Right lobe of liver (tissue), 6 donors: ENCODE measurements at regions not wholly inside any gene's neighbourhood (a gene's known extent, or its start where the extent isn't known, plus 50 kb on each side); places are given as distances from the start of the nearest gene placed in this dataset.

Experiments
- ATAC-seq, 4 donors: fragments of 200-7000 bp; cut with Tn5 transposase; one replicate each; pipeline ENCODE4 v1.9.1; 2020; ENCODE audit warnings: mild to moderate bottlenecking in 4 of 4, moderate library complexity in 4 of 4
- DNase-seq, 3 donors: peaks; one replicate each; pipeline ENCODE4 v3.0.0-alpha.2; 2020
- H3K27ac ChIP-seq, 3 donors: fragments of 200-600 bp; one replicate each; pipeline ENCODE4 v1.8.0; 2022
- H3K27me3 ChIP-seq, 2 donors: fragments of 200-600 bp; one replicate each; pipeline ENCODE4 v1.8.0; 2022
- H3K36me3 ChIP-seq, 4 donors: fragments of 200-600 bp; sonication (generic) in 1 of 4; one replicate each; pipeline versions ENCODE4 v1.5.1 to v1.8.0; 2017 to 2022; ENCODE audit warnings: control low read depth in 1 of 4
- H3K4me1 ChIP-seq, 4 donors: fragments of 200-600 bp; sonication (generic) in 1 of 4; one replicate each; pipeline versions ENCODE4 v1.5.1 to v1.8.0; 2017 to 2022; ENCODE audit warnings: control low read depth in 1 of 4
- H3K4me3 ChIP-seq, 3 donors: fragments of 200-600 bp; one replicate each; pipeline ENCODE4 v1.8.0; 2022
- H3K9me3 ChIP-seq, 4 donors: fragments of 200-600 bp; sonication (generic) in 1 of 4; one replicate each; pipeline versions ENCODE4 v1.5.1 to v1.8.0; 2017 to 2022; ENCODE audit warnings: control low read depth in 1 of 4
- POLR2A ChIP-seq: fragments of 450-650 bp; IDR thresholded peaks from one replicate; pipeline ENCODE4 v1.6.1; 2017; ENCODE audit warnings: antibody characterized with exemption, mild to moderate bottlenecking
- WGBS: methylation state at CpG from one replicate; pipeline ENCODE4 v1.1.6; 2018; ENCODE audit warnings: low coverage, low lambda C conversion rate; ENCODE audit not compliant: insufficient coverage; ENCODE audit errors: missing lambda C conversion rate; 5-methylcytosine and 5-hydroxymethylcytosine counted together
- intact Hi-C, 2 donors: fragments of 100-400 bp; cut with DNase I; formaldehyde crosslinking; loops; one replicate each; pipeline versions ENCODE4 v1.11.2 to v1.14.1; 2022
- TF ChIP-seq, protein P1 (sequence below), 4 donors: fragments of 200-600 bp in 3 of 4; fragments of 450-650 bp in 1 of 4; IDR thresholded peaks; one replicate each; pipeline versions ENCODE4 v1.5.1 to v1.8.0; 2016 to 2022; ENCODE audit warnings: antibody characterized with exemption in 4 of 4, mild to moderate bottlenecking in 2 of 4
- donor health status: DM: no; HTN: yes; CAD: no.
- donor health status: DM: no; HTN: no; CAD: no.
- donor health status: DM: no; HTN: no; CAD: no.
- donor health status: DM: no; HTN: yes; CAD: no.
- donor health status: DM: no; HTN: yes; CAD: no.

DNA sequence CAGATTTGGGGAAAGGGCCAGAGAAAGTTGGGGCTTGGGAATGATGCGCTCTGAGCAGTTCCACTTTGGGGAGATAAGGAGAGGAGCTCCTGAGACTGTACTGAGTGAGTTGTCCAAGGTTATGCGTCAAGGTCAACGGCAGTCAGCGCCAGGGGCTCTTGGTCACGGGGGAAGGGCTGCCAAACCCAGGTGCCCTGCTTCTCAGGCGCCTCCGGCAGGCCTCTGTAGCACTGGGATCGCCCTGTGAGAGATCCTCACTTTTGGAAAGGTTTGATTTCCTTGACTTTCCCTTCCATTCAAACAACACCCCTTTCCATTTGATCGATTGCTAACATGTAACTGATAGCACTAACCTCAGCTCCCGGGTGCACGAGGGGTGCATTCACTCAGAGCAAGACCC is 136.5 kb upstream of the SOX11 start:
- no peak overlapping the region for H3K27ac ChIP-seq
- WGBS = 48% methylated on average over 9 of the region's 11 CpGs
- no peaks in the 10 kb centered on the region for H3K9me3 ChIP-seq
- intact Hi-C loops = no loop called here
- no peaks in the 10 kb centered on the region for H3K36me3 ChIP-seq
- no peak for TF ChIP-seq POLR2A
- TF ChIP-seq, protein P1, sequence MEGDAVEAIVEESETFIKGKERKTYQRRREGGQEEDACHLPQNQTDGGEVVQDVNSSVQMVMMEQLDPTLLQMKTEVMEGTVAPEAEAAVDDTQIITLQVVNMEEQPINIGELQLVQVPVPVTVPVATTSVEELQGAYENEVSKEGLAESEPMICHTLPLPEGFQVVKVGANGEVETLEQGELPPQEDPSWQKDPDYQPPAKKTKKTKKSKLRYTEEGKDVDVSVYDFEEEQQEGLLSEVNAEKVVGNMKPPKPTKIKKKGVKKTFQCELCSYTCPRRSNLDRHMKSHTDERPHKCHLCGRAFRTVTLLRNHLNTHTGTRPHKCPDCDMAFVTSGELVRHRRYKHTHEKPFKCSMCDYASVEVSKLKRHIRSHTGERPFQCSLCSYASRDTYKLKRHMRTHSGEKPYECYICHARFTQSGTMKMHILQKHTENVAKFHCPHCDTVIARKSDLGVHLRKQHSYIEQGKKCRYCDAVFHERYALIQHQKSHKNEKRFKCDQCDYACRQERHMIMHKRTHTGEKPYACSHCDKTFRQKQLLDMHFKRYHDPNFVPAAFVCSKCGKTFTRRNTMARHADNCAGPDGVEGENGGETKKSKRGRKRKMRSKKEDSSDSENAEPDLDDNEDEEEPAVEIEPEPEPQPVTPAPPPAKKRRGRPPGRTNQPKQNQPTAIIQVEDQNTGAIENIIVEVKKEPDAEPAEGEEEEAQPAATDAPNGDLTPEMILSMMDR (IDR thresholded peaks at IDR 0.05) = no peak
- no peaks in the 10 kb centered on the region for H3K4me1 ChIP-seq
- no peak for ATAC-seq
- H3K4me3 ChIP-seq = no peak overlapping the region
- no peak for DNase-seq
- H3K27me3 ChIP-seq = no peaks in the 10 kb centered on the region

GRCh38 chr2:5561006-5561405 is 131.2 kb upstream of the SOX11 start:
- no peaks in the 10 kb centered on the region for H3K9me3 ChIP-seq
- ATAC-seq = no peak
- 55% methylated on average over 4 of the region's 8 CpGs for WGBS
- H3K27me3 ChIP-seq = no peaks in the 10 kb centered on the region
- TF ChIP-seq POLR2A = no peak
- TF ChIP-seq, protein P1 (IDR thresholded peaks at IDR 0.05) = no peak
- intact Hi-C loops = no loop called here
- H3K4me1 ChIP-seq = no peaks in the 10 kb centered on the region
- no peak overlapping the region for H3K4me3 ChIP-seq
- DNase-seq = no peak
- no peaks in the 10 kb centered on the region for H3K36me3 ChIP-seq
- H3K27ac ChIP-seq = no peak overlapping the region

DNA sequence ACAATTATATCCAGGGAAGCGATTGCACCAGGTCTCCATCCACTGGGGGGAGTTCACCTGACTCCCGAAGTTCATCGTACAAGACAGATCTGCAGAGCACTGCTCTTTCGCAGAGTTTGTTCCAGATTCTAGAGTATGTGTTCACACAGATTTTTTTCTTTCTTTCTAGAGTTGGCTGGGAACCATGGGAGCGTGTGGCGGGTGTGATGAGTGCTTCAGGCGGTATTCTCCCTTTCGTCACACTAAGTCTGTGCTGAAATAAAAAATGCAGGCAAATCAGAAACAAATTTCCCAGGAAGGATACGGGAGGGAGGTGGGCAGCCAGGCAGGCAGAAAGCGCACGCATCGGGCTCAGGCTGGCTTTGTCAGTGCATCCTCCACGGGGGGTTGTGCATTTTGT is 129.8 kb upstream of the SOX11 start:
- H3K36me3 ChIP-seq = no peaks in the 10 kb centered on the region
- TF ChIP-seq POLR2A = no peak
- TF ChIP-seq, protein P1 (IDR thresholded peaks at IDR 0.05) = no peak
- no peaks in the 10 kb centered on the region for H3K9me3 ChIP-seq
- WGBS = 68% methylated on average over 13 of the region's 13 CpGs
- ATAC-seq = no peak
- intact Hi-C loops = no loop called here
- no peak overlapping the region for H3K4me3 ChIP-seq
- H3K27ac ChIP-seq = no peak overlapping the region
- no peaks in the 10 kb centered on the region for H3K4me1 ChIP-seq
- DNase-seq = no peak
- no peaks in the 10 kb centered on the region for H3K27me3 ChIP-seq

- Histone ChIP-seq H3K27me3 (no peaks in the 10 kb centered on the region), H3K36me3 (no peaks in the 10 kb centered on the region), H3K4me1 (no peaks in the 10 kb centered on the region), H3K27ac (no peak overlapping the region), H3K4me3 (no peak overlapping the region), H3K9me3 (no peaks in the 10 kb centered on the region)
- intact Hi-C loops = no loop called here
- DNase-seq (no peak), ATAC-seq (no peak)
- no peak for TF ChIP-seq POLR2A
- TF ChIP-seq, protein P1 (IDR thresholded peaks at IDR 0.05) = no peak
- WGBS = 63% methylated on average over 3 of the region's 3 CpGs
Measured at GRCh38 chr2:5562865-5563264, 129.3 kb upstream of the SOX11 start.

GRCh38 chr2:5563411-5563810 is 128.8 kb upstream of the SOX11 start:
- no peak for DNase-seq
- Histone ChIP-seq H3K4me1 (no peaks in the 10 kb centered on the region), H3K9me3 (no peaks in the 10 kb centered on the region), H3K27ac (no peak overlapping the region), H3K27me3 (no peaks in the 10 kb centered on the region), H3K4me3 (no peak overlapping the region), H3K36me3 (no peaks in the 10 kb centered on the region)
- TF ChIP-seq, protein P1 (IDR thresholded peaks at IDR 0.05) = no peak
- TF ChIP-seq POLR2A = no peak
- intact Hi-C loops = no loop called here
- WGBS = 20% methylated on average over 1 of the region's 12 CpGs
- no peak for ATAC-seq
